ENCODE measurements at regions not wholly inside any gene's neighbourhood (a gene's known extent, or its start where the extent isn't known, plus 50 kb on each side); places are given as distances from the start of the nearest gene placed in this dataset.

DNA sequence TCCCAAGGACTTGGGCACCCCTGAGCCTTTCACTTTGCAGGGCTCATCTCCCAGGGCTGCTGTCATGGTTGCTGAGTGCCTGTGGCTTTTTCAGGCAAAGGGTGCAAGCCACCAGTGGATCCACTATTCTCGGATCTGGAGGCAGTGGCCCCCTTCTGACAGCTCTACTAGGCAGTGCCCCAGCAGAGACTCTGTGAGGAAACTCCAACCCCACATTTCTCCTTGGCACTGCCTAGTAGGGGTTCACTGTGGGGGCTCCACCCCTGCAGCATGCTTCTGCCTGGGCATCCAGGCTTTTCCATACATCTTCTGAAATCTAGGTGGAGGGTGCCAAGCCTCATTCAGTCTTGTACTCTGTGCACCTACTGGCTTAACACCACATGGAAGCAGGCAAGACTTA lies 675.0 kb upstream of the MBL2 start:
- TF ChIP-seq, protein P1, sequence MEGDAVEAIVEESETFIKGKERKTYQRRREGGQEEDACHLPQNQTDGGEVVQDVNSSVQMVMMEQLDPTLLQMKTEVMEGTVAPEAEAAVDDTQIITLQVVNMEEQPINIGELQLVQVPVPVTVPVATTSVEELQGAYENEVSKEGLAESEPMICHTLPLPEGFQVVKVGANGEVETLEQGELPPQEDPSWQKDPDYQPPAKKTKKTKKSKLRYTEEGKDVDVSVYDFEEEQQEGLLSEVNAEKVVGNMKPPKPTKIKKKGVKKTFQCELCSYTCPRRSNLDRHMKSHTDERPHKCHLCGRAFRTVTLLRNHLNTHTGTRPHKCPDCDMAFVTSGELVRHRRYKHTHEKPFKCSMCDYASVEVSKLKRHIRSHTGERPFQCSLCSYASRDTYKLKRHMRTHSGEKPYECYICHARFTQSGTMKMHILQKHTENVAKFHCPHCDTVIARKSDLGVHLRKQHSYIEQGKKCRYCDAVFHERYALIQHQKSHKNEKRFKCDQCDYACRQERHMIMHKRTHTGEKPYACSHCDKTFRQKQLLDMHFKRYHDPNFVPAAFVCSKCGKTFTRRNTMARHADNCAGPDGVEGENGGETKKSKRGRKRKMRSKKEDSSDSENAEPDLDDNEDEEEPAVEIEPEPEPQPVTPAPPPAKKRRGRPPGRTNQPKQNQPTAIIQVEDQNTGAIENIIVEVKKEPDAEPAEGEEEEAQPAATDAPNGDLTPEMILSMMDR (IDR thresholded peaks at IDR 0.05; ENCODE audit: insufficient read depth, low read length, poor library complexity, severe bottlenecking) = no peak
- no peak for TF ChIP-seq EZH2phosphoT487 (conservative IDR thresholded peaks at IDR 0.05; ENCODE audit: low read length)

Data from SU-DHL-6 (cell line).